ENCODE measurements at regions not wholly inside any gene's neighbourhood (a gene's known extent, or its start where the extent isn't known, plus 50 kb on each side); places are given as distances from the start of the nearest gene placed in this dataset.
"Not testable (repeated sequence)": the region's sequence is repeated elsewhere in the genome, so short reads cannot be mapped to it uniquely, and the experiment has no call there.

DNA sequence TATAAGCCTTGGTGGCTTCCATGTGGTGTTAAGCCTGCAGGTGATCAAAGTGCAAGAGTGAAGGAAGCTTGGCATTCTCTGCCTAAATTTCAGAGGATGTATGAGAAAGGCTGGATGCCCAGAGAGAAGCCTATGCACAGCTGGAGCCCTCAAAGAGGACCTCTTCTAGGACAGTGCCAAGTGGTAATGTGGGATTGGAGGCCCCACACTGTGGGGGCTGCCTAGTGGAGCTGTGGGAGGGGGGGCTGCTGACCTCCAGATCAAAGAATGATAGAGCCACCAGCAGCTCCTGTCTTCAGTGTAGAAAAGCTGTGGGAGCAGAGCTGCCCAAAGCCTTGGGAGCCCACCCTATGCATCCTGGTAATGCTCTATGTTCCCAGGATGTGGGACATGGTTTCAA, 1512.7 kb upstream of the TPTE start:
- Histone ChIP-seq H3K4me1 (no peaks in the 10 kb centered on the region), H3K27me3 (peaks cover 0 to 16% (median 5%) of the 10 kb centered on the region in 4 donors), H3K9me3 (no peaks in the 10 kb centered on the region), H3K27ac (no peak overlapping the region), H3K36me3 (no peaks in the 10 kb centered on the region), H3K4me3 (no peak overlapping the region)
- intact Hi-C loops (cut with DNase I), result no loop called here
- DNase-seq, result peak in 1 of 6 donors; percentile 59
- ATAC-seq, result no peak
- TF ChIP-seq, protein P1, sequence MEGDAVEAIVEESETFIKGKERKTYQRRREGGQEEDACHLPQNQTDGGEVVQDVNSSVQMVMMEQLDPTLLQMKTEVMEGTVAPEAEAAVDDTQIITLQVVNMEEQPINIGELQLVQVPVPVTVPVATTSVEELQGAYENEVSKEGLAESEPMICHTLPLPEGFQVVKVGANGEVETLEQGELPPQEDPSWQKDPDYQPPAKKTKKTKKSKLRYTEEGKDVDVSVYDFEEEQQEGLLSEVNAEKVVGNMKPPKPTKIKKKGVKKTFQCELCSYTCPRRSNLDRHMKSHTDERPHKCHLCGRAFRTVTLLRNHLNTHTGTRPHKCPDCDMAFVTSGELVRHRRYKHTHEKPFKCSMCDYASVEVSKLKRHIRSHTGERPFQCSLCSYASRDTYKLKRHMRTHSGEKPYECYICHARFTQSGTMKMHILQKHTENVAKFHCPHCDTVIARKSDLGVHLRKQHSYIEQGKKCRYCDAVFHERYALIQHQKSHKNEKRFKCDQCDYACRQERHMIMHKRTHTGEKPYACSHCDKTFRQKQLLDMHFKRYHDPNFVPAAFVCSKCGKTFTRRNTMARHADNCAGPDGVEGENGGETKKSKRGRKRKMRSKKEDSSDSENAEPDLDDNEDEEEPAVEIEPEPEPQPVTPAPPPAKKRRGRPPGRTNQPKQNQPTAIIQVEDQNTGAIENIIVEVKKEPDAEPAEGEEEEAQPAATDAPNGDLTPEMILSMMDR (IDR thresholded peaks at IDR 0.05), result no peak
- FAIRE-seq, result no peak

DNA sequence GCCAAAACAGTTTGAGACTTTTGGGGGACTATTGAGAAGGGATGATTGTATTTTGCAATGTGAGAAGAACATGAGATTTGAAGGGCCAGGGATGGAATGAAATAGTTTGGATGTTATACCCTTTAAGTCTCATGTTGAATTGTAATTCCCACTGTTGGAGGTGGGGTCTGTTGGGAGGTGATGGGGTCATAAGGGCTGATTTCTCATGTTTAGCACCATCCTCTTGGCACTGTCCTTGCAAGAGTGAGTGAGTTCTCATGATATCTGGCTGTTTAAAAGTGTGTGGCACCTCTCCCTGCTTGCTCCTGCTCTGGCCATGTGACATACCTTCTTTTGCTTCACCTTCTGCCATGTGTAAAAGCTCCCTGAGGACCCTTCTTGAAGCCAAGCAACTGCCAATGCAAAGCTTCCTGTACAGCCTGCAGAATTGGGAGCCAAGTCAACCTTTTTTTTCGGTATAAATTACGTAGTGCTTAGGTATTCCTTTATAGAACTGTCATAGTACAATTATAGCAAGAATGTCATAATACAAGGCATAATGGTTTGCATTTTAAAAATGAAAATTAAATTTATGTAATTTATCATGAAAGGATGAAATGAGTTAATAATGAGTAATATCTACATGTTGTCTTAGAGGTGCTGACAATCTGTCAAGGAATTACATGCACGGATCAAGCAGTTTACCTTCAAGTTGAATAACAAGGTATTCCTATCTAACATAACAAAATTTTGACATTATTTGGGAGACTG, 1511.9 kb upstream of the TPTE start:
- intact Hi-C loops (cut with DNase I); DNase-seq; H3K4me1 ChIP-seq; FAIRE-seq; H3K27ac ChIP-seq; H3K36me3 ChIP-seq; H3K9me3 ChIP-seq; ATAC-seq; H3K4me3 ChIP-seq: not testable (repeated sequence)
- 22 to 28% methylated on average over 3 of the region's 3 CpGs for WGBS, 2 donors
- peaks cover 0 to 16% (median 5%) of the 10 kb centered on the region in 4 donors for H3K27me3 ChIP-seq

DNA sequence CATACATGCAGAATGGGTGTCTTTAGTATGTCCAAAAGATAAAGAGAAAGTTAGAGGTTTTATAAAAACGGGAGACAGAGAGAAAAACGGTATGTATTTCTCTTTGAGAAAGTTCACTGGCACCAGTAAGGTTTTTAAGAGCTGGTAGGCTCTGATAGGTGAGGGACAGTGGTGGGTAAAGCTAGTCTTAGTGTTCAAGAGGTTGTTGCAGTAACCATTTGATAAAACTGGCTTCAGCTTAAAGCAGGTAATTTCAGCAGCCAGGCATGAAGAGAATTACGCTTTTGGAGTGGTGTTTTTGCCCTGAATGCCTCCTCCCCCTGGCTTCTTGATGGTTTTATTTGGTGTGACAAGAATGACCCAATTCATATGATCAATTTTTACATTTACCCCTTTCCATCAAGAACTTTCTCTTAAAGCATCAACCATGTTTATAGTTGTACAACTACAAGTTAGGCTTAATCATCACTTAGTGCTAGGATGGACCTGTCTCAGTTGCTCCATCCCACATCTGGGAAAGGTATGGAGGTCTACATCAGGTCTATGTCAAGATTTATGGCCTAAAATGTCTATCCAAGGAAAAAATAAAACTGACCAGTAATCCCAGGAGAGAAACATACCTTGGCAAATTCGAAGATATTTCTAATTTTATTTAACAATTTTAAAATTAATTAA, 1511.1 kb upstream of the TPTE start:
- H3K36me3 ChIP-seq; H3K4me3 ChIP-seq; H3K4me1 ChIP-seq; ATAC-seq; H3K27ac ChIP-seq; DNase-seq; intact Hi-C loops (cut with DNase I); H3K9me3 ChIP-seq; FAIRE-seq: not testable (repeated sequence)
- H3K27me3 ChIP-seq, result peaks cover 0 to 16% (median 5%) of the 10 kb centered on the region in 4 donors
- WGBS, 2 donors, result 6 to 7% methylated on average over 4 of the region's 4 CpGs

DNA sequence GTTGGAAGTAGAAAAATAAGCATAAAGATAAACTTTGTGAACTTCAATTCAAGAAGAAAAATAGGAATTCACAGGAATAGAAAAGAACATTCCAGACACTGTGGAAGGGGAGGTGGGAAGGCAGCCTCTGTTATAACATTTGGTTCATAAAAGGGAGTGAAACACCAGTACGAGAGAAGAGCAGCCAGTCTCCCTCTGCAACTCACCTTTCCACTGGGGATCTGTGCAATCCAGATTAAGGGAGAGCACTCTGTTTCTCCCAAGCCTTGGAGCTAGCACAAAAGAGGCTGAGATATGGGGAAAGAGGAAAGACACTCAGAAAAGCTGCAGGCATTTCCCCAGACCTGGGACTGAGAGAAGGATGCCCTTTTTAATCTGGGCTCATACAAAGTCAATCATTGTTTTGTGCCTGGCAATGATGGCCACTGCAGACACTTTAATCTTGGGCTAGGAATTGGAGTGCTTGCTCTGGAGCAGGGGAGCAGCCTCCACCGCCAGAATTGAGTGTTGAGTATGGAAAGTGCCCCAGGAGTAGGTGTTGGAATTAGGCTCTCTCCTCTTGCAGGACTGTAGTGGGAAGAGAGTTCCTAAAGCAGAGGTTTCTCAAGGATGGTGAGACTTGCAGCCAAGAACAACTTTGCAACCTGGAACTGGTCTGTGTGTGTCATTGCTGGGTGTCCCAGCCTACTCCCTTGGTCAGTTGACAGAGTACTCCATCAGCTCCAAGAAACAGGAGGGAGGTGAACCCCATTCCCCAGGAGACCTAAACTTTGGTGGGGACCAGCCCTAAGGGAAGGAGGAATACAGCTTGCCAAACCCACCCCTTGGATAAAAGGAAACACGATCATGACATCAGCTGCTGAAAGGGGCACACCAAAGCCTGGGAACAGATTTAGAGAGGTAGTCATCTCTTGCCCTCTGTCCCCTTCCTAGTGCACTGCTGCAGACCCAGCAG, 1510.2 kb upstream of the TPTE start:
- H3K27me3 ChIP-seq, result peaks cover 0 to 10% (median 3%) of the 10 kb centered on the region in 4 donors
- ATAC-seq; H3K4me3 ChIP-seq; H3K4me1 ChIP-seq; H3K36me3 ChIP-seq; FAIRE-seq; intact Hi-C loops (cut with DNase I); H3K27ac ChIP-seq; H3K9me3 ChIP-seq: not testable (repeated sequence)
- peak in 1 of 6 donors; percentile 39 for DNase-seq
- 27 to 31% methylated on average over 3 of the region's 3 CpGs for WGBS, 2 donors

GRCh38 chr21:9011916-9012315, 1509.5 kb upstream of the TPTE start:
- H3K4me3 ChIP-seq; DNase-seq; H3K36me3 ChIP-seq; FAIRE-seq; intact Hi-C loops (cut with DNase I); H3K9me3 ChIP-seq; H3K4me1 ChIP-seq; ATAC-seq; H3K27ac ChIP-seq: not testable (repeated sequence)
- 14 to 26% methylated on average over 4 of the region's 4 CpGs for WGBS, 2 donors
- peaks cover 0 to 10% (median 3%) of the 10 kb centered on the region in 4 donors for H3K27me3 ChIP-seq

DNA sequence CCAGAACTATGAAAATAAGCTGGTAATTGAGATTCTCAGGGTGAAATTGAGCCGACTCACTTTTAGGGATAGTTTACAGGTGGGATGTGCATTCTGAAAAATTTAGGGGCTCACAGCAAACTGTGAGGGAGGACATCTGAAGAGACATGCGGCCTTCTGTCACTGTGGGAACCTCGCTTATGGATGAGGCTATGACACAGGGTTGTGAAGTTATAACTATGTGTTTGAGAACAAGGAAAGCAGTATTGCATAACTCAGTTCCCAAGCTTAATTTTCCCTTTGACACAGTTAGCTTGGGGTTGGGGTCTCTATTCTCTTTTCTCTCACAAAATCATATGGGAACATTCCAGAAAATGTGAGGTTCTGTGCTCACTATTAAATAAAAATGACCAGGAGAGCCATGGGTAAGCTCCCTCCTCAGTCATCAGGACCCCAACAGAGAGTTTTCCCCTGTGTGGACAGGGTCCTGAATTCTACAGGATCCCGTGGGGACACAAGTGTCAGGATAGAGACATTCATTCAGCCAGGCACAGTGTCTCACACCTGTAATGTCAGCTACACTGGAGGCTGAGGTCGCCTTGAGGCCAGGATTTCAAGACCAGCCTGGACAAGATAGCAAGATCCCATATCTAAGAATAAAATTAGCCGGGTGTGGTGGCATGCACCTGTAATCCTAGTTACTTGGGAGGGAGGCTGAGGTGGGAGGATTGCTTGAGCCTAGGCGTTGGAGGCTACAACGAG, 1507.7 kb upstream of the TPTE start:
- H3K4me3 ChIP-seq; H3K36me3 ChIP-seq; H3K4me1 ChIP-seq; H3K9me3 ChIP-seq; DNase-seq; FAIRE-seq; ATAC-seq; H3K27ac ChIP-seq; intact Hi-C loops (cut with DNase I): not testable (repeated sequence)
- 33 to 36% methylated on average over 8 of the region's 8 CpGs for WGBS, 2 donors
- H3K27me3 ChIP-seq, result peaks cover 0 to 10% (median 3%) of the 10 kb centered on the region in 4 donors

DNA sequence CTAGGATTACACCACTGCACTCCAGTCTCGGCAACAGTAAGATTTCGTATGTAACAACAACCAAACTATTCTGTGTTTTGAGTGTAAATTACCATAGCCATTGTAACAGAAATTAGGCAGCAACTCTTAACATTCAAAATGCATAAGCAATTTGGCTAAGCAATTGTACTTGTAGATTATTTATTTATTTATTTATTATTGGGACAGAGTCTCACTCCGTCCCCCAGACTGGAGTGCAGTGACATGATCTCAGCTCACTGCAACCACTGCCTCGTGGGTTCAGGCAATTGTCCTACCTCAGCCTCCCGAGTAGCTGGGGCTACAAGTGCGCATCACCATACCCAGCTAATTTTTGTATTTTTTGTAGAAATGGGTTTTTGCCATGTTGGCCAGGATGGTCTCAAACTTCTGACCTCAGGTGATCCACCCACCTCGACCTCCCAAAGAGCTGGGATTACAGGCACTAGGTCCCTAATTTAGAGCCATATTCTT, 1507.1 kb upstream of the TPTE start:
- H3K27ac ChIP-seq; H3K4me1 ChIP-seq; H3K36me3 ChIP-seq; FAIRE-seq; intact Hi-C loops (cut with DNase I); H3K4me3 ChIP-seq; H3K9me3 ChIP-seq; ATAC-seq: not testable (repeated sequence)
- peaks cover 0 to 10% (median 0%) of the 10 kb centered on the region in 4 donors for H3K27me3 ChIP-seq
- peak in 1 of 6 donors; percentile 24 for DNase-seq
- WGBS, 2 donors, result 48 to 56% methylated on average over 7 of the region's 7 CpGs

GRCh38 chr21:9015483-9016197, 1505.7 kb upstream of the TPTE start:
- H3K9me3 ChIP-seq; FAIRE-seq; H3K27ac ChIP-seq; H3K36me3 ChIP-seq; intact Hi-C loops (cut with DNase I); H3K4me1 ChIP-seq; H3K4me3 ChIP-seq; ATAC-seq; H3K27me3 ChIP-seq: not testable (repeated sequence)
- 35 to 43% methylated on average over 7 of the region's 8 CpGs for WGBS, 2 donors
- peak in 1 of 6 donors; percentile 56 for DNase-seq

DNA sequence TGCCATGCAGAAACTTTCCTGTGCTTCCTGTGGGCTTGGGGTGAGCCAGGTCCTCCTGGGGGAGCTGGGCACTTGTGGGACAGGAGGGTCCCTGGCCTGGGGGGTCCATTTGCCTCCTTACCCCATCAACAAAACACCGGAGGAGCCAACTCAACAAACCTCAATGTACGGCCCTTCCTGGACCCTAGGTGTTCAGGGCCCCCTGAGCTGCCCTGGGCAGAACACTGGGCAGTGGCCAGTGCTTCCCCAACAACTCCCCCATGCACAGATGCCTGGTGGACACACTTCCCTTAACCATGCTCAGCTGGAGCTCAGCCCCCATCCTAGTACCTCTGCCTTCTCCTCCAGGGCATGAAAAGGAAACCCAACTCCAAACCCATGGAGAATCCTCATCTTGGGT, 1504.2 kb upstream of the TPTE start:
- ATAC-seq; H3K9me3 ChIP-seq; H3K27me3 ChIP-seq; H3K36me3 ChIP-seq; H3K4me3 ChIP-seq; H3K4me1 ChIP-seq; intact Hi-C loops (cut with DNase I); H3K27ac ChIP-seq; FAIRE-seq: not testable (repeated sequence)
- WGBS, 2 donors, result 48 to 50% methylated on average over 2 of the region's 2 CpGs
- peak in 1 of 6 donors; percentile 57 for DNase-seq
